ENCODE measurements at regions not wholly inside any gene's neighbourhood (a gene's known extent, or its start where the extent isn't known, plus 50 kb on each side); places are given as distances from the start of the nearest gene placed in this dataset.

DNA sequence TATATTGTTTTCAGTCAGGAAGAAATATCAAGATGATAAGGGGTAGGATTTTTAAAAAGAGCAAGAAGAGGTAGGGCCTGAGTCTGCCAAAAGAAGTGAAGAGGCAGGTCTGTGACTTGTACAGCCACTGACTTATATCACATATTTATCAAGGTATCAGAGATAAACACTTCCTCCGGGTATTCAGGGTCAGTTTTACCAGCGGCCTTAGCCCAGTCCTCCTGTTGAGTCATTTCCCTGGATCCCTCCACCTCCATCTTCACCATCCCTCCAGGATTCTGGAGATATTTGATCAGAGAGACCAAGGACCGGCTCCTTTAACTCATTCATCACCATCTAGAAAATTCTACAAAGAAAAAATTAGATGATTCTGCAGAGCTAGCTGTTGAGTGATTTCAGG lies 375.7 kb upstream of the TUSC1 start:
- H3K9ac ChIP-seq (ENCODE audit: low read depth, low read length, poor library complexity, severe bottlenecking): no peak overlapping the region
- H3K9me3 ChIP-seq (ENCODE audit: insufficient read depth, low read depth, low read length): no peaks in the 10 kb centered on the region
- no peak for TF ChIP-seq CTCF (conservative IDR thresholded peaks at IDR 0.05; ENCODE audit: low read length)
- TF ChIP-seq EZH2phosphoT487 (IDR thresholded peaks at IDR 0.05; ENCODE audit: borderline replicate concordance): no peak
- H3F3A ChIP-seq (ENCODE audit: low read depth): no peaks in the 10 kb centered on the region
- H3K9me2 ChIP-seq (replicated peaks; ENCODE audit: low read depth, low read length): no peaks in the 10 kb centered on the region
- H3K4me3 ChIP-seq (ENCODE audit: low read length, poor library complexity, severe bottlenecking): no peak overlapping the region
- H3K27me3 ChIP-seq (ENCODE audit: insufficient read depth, low read length, poor library complexity, severe bottlenecking): no peaks in the 10 kb centered on the region
- H4K20me1 ChIP-seq (ENCODE audit: insufficient read depth, low read length, poor library complexity, severe bottlenecking): no peaks in the 10 kb centered on the region
- no peaks in the 10 kb centered on the region for H3K4me1 ChIP-seq (ENCODE audit: insufficient read depth, low read length, poor library complexity, severe bottlenecking)
- H3K36me3 ChIP-seq (ENCODE audit: insufficient read depth, low read length): no peaks in the 10 kb centered on the region
- H3K79me2 ChIP-seq (ENCODE audit: insufficient read depth, low read length): no peaks in the 10 kb centered on the region
- no peak overlapping the region for H2AFZ ChIP-seq (ENCODE audit: low read length)
- no peak overlapping the region for H3K4me2 ChIP-seq (ENCODE audit: low read depth, low read length, poor library complexity, severe bottlenecking)

DNA sequence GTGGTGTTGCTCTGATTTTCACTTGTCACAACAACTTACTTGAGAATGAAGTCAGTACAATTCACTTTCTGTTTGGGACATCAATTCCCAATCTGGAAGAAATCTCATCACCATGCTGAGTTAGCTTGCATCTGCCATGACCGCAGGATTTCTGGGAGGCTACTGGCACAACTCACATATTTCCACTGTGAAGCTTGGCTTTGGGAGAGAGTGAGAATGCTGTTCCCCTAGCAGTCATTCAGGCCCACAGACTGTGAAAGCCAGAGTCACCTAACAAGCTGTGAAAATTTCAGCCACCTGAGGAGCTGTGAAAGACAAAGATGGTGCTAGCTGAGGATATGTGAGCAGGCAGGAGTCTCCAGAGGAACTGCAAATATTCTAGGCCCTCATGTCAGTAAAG lies 365.2 kb upstream of the TUSC1 start:
- Histone ChIP-seq H4K20me1 (ENCODE audit: insufficient read depth, low read length, poor library complexity, severe bottlenecking) (no peaks in the 10 kb centered on the region), H3F3A (ENCODE audit: low read depth) (no peaks in the 10 kb centered on the region), H3K9ac (ENCODE audit: low read depth, low read length, poor library complexity, severe bottlenecking) (no peak overlapping the region), H3K36me3 (ENCODE audit: insufficient read depth, low read length) (no peaks in the 10 kb centered on the region), H3K4me2 (ENCODE audit: low read depth, low read length, poor library complexity, severe bottlenecking) (no peak overlapping the region), H3K4me3 (ENCODE audit: low read length, poor library complexity, severe bottlenecking) (no peak overlapping the region), H3K9me2 (replicated peaks; ENCODE audit: low read depth, low read length) (no peaks in the 10 kb centered on the region), H3K9me3 (ENCODE audit: insufficient read depth, low read depth, low read length) (no peaks in the 10 kb centered on the region), H3K79me2 (ENCODE audit: insufficient read depth, low read length) (no peaks in the 10 kb centered on the region), H3K27me3 (ENCODE audit: insufficient read depth, low read length, poor library complexity, severe bottlenecking) (no peaks in the 10 kb centered on the region), H3K4me1 (ENCODE audit: insufficient read depth, low read length, poor library complexity, severe bottlenecking) (no peaks in the 10 kb centered on the region), H2AFZ (ENCODE audit: low read length) (no peak overlapping the region)
- no peak for TF ChIP-seq EZH2phosphoT487 (IDR thresholded peaks at IDR 0.05; ENCODE audit: borderline replicate concordance)

- H3K79me2 ChIP-seq (ENCODE audit: insufficient read depth, low read length): no peaks in the 10 kb centered on the region
- no peaks in the 10 kb centered on the region for H3K27me3 ChIP-seq (ENCODE audit: insufficient read depth, low read length, poor library complexity, severe bottlenecking)
- no peaks in the 10 kb centered on the region for H3K9me2 ChIP-seq (replicated peaks; ENCODE audit: low read depth, low read length)
- no peak overlapping the region for H3K9ac ChIP-seq (ENCODE audit: low read depth, low read length, poor library complexity, severe bottlenecking)
- no peaks in the 10 kb centered on the region for H4K20me1 ChIP-seq (ENCODE audit: insufficient read depth, low read length, poor library complexity, severe bottlenecking)
- no peak overlapping the region for H3K4me2 ChIP-seq (ENCODE audit: low read depth, low read length, poor library complexity, severe bottlenecking)
- H3K4me1 ChIP-seq (ENCODE audit: insufficient read depth, low read length, poor library complexity, severe bottlenecking): no peaks in the 10 kb centered on the region
- H3K9me3 ChIP-seq (ENCODE audit: insufficient read depth, low read depth, low read length): no peaks in the 10 kb centered on the region
- no peaks in the 10 kb centered on the region for H3K36me3 ChIP-seq (ENCODE audit: insufficient read depth, low read length)
- no peak for TF ChIP-seq CTCF (conservative IDR thresholded peaks at IDR 0.05; ENCODE audit: low read length)
- TF ChIP-seq EZH2phosphoT487 (IDR thresholded peaks at IDR 0.05; ENCODE audit: borderline replicate concordance): no peak
- H2AFZ ChIP-seq (ENCODE audit: low read length): no peak overlapping the region
- H3K4me3 ChIP-seq (ENCODE audit: low read length, poor library complexity, severe bottlenecking): no peak overlapping the region
- H3F3A ChIP-seq (ENCODE audit: low read depth): no peaks in the 10 kb centered on the region
These were observed 356.5 kb upstream of the TUSC1 start for GRCh38 chr9:26034786-26035185.

DNA sequence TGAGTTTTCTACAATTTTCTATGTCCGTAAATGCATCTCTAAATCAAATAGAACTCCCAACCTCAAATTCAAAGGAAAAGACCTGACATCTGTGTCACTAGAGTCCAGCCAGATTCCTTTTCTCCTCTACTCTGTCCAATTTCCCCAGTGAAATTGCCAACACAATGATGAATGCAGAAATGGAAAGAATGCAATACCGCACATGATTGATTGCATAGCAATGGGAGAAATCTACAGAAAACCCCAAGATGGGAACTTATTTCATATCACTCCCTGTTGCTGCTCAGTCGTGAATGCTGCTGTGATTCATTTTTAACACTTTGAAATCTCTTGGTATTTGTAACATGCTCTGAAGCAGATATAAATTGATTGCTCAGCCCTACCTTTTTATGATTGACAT lies 355.1 kb upstream of the TUSC1 start:
- no peaks in the 10 kb centered on the region for H3K36me3 ChIP-seq (ENCODE audit: insufficient read depth, low read length)
- H3K4me3 ChIP-seq (ENCODE audit: low read length, poor library complexity, severe bottlenecking): no peak overlapping the region
- no peaks in the 10 kb centered on the region for H3K27me3 ChIP-seq (ENCODE audit: insufficient read depth, low read length, poor library complexity, severe bottlenecking)
- H3F3A ChIP-seq (ENCODE audit: low read depth): no peaks in the 10 kb centered on the region
- H3K9me3 ChIP-seq (ENCODE audit: insufficient read depth, low read depth, low read length): no peaks in the 10 kb centered on the region
- no peak overlapping the region for H3K4me2 ChIP-seq (ENCODE audit: low read depth, low read length, poor library complexity, severe bottlenecking)
- H3K9me2 ChIP-seq (replicated peaks; ENCODE audit: low read depth, low read length): no peaks in the 10 kb centered on the region
- H3K9ac ChIP-seq (ENCODE audit: low read depth, low read length, poor library complexity, severe bottlenecking): no peak overlapping the region
- no peaks in the 10 kb centered on the region for H3K4me1 ChIP-seq (ENCODE audit: insufficient read depth, low read length, poor library complexity, severe bottlenecking)
- no peak for TF ChIP-seq CTCF (conservative IDR thresholded peaks at IDR 0.05; ENCODE audit: low read length)
- no peak for TF ChIP-seq EZH2phosphoT487 (IDR thresholded peaks at IDR 0.05; ENCODE audit: borderline replicate concordance)
- no peaks in the 10 kb centered on the region for H3K79me2 ChIP-seq (ENCODE audit: insufficient read depth, low read length)
- no peaks in the 10 kb centered on the region for H4K20me1 ChIP-seq (ENCODE audit: insufficient read depth, low read length, poor library complexity, severe bottlenecking)
- H2AFZ ChIP-seq (ENCODE audit: low read length): no peak overlapping the region
